GM12878 (cell line): ENCODE measurements at regions not wholly inside any gene's neighbourhood (a gene's known extent, or its start where the extent isn't known, plus 50 kb on each side); places are given as distances from the start of the nearest gene placed in this dataset.
A peak's percentile ranks its signal among the peaks of the same experiment; 100 is the strongest.

Source experiments
- ATAC-seq: fragments of 200-7000 bp; cut with Tn5 transposase; 3 replicates; pipeline ENCODE4 v1.9.1; 2020; ENCODE audit warnings: mild to moderate bottlenecking, moderate library complexity
- BruUV-seq: library from RNA; stranded (reverse); fragments of 400-500 nt; replicated peaks from 2 replicates; lab custom pipeline; 2021; lab: Mats Ljungman, UMichigan
- CTCF ChIA-PET: fragments of 300-600 bp; sonication (Branson Sonifier 250); formaldehyde crosslinking; extraction: SDS; loops from one replicate; lab custom pipeline; 2021; ENCODE audit warnings: inconsistent platforms; lab: Yijun Ruan, JAX
- POLR2A ChIA-PET: fragments of 350-600 bp; formaldehyde crosslinking; extraction: SDS; loops from one replicate; lab custom pipeline; 2021; ENCODE audit warnings: inconsistent platforms; lab: Charles Lee
- RAD21 ChIA-PET: fragments of 300-600 bp; sonication (Branson Sonifier 250); formaldehyde crosslinking; loops from one replicate; lab custom pipeline; 2023; ENCODE audit warnings: antibody characterized with exemption; ENCODE audit not compliant: unreplicated experiment; lab: Charles Lee
- SMC1A ChIA-PET: fragments of 300-600 bp; sonication (Branson Sonifier 250); formaldehyde crosslinking; loops from one replicate; lab custom pipeline; 2023; ENCODE audit not compliant: unreplicated experiment, uncharacterized antibody; lab: Charles Lee
- DNase-seq: peaks from one replicate; pipeline ENCODE4 v3.0.0-alpha.2; 2011; ENCODE audit warnings: low read depth, low spot score
- FAIRE-seq: peaks from 3 replicates; lab custom pipeline; 2011; peaks lifted over from hg19 to GRCh38; lab: Jason Lieb, UNC
- H2AFZ ChIP-seq: 2 replicates; pipeline ENCODE4 v1.6.0; 2011; ENCODE audit warnings: low read depth, low read length, control low read depth; ENCODE audit not compliant: control insufficient read depth
- H3K27ac ChIP-seq: 2 replicates; pipeline ENCODE4 v1.5.1; 2011; ENCODE audit warnings: control low read depth; ENCODE audit not compliant: control insufficient read depth, insufficient read depth
- H3K27me3 ChIP-seq, 2 experiments: replicated peaks in 1 of 2; 2 replicates each; pipeline versions ENCODE4 v1.6.0 to v1.6.1; 2011; ENCODE audit warnings: low read length in 1 of 2; ENCODE audit not compliant: control insufficient read depth in 2 of 2, insufficient read depth in 2 of 2
- H3K36me3 ChIP-seq, 2 experiments: 2 replicates each; pipeline ENCODE4 v1.5.1; 2011; ENCODE audit warnings: low read length in 1 of 2; ENCODE audit not compliant: control insufficient read depth in 2 of 2, insufficient read depth in 2 of 2
- H3K4me1 ChIP-seq: 2 replicates; pipeline ENCODE4 v1.6.1; 2011; ENCODE audit warnings: mild to moderate bottlenecking, low read length, moderate library complexity, mixed read lengths; ENCODE audit not compliant: control insufficient read depth, insufficient read depth
- H3K4me2 ChIP-seq: 2 replicates; pipeline ENCODE4 v1.6.0; 2011; ENCODE audit warnings: control low read depth; ENCODE audit not compliant: control insufficient read depth, insufficient read depth
- H3K4me3 ChIP-seq: fragments of 200-600 bp; sonication (generic); 2 replicates; pipeline ENCODE4 v1.5.1; 2016
- H3K79me2 ChIP-seq: 2 replicates; pipeline ENCODE4 v1.6.0; 2011; ENCODE audit warnings: low read length; ENCODE audit not compliant: control insufficient read depth, insufficient read depth
- H3K9ac ChIP-seq: 2 replicates; pipeline ENCODE4 v1.8.0; 2011; ENCODE audit warnings: low read length, control low read depth, mixed read lengths; ENCODE audit not compliant: control insufficient read depth, insufficient read depth
- H3K9me3 ChIP-seq: replicated peaks from 3 replicates; pipeline ENCODE4 v1.5.1; 2011; ENCODE audit warnings: mild to moderate bottlenecking, low read length; ENCODE audit not compliant: control insufficient read depth, insufficient read depth
- H4K20me1 ChIP-seq: 2 replicates; pipeline ENCODE4 v1.6.0; 2011; ENCODE audit not compliant: control insufficient read depth, insufficient read depth
- BHLHE40 ChIP-seq, 2 experiments: fragments of 450-650 bp in 1 of 2; IDR thresholded peaks; 2 replicates each; pipeline ENCODE4 v1.6.1; 2011 to 2017; ENCODE audit warnings: low read depth in 2 of 2, borderline replicate concordance in 1 of 2, improper control_type of control experiment in 1 of 2, low read length in 1 of 2, mild to moderate bottlenecking in 1 of 2
- CBFB ChIP-seq: IDR thresholded peaks from 2 replicates; pipeline ENCODE4 v1.6.1; 2016; ENCODE audit warnings: antibody characterized with exemption, low read depth
- CHD1 ChIP-seq: IDR thresholded peaks from 2 replicates; pipeline ENCODE4 v1.6.1; 2012; ENCODE audit warnings: low read depth, low read length, improper control_type of control experiment
- EGR1 ChIP-seq, 2 experiments: IDR thresholded peaks; 1 replicate in 1 of 2; 2 replicates in 1 of 2; pipeline ENCODE4 v1.6.1; 2011 to 2012; ENCODE audit warnings: low read depth in 2 of 2, low read length in 2 of 2, borderline replicate concordance in 1 of 2, mild to moderate bottlenecking in 1 of 2, moderate library complexity in 1 of 2
- MAX ChIP-seq: IDR thresholded peaks from 2 replicates; pipeline ENCODE4 v1.6.1; 2012; ENCODE audit warnings: low read depth, low read length, improper control_type of control experiment
- MTA3 ChIP-seq: IDR thresholded peaks from 2 replicates; pipeline ENCODE4 v1.6.1; 2012; ENCODE audit warnings: low read length, inconsistent platforms, borderline replicate concordance
- PAX8 ChIP-seq: fragments of 450-650 bp; IDR thresholded peaks from 2 replicates; pipeline ENCODE4 v1.6.1; 2017; ENCODE audit warnings: mild to moderate bottlenecking, moderate library complexity
- PKNOX1 ChIP-seq: fragments of 450-650 bp; IDR thresholded peaks from 2 replicates; pipeline ENCODE4 v1.6.1; 2016; ENCODE audit warnings: mild to moderate bottlenecking
- POU2F2 ChIP-seq: IDR thresholded peaks from 3 replicates; pipeline ENCODE4 v1.6.1; 2011; ENCODE audit warnings: low read depth, mild to moderate bottlenecking, low read length, borderline replicate concordance
- RFX5 ChIP-seq: IDR thresholded peaks from 2 replicates; pipeline ENCODE4 v1.6.1; 2011; ENCODE audit warnings: low read depth, low read length, improper control_type of control experiment
- SIN3A ChIP-seq: IDR thresholded peaks from 2 replicates; pipeline ENCODE4 v1.6.1; 2012; ENCODE audit warnings: low read depth, low read length, improper control_type of control experiment
- SIX5 ChIP-seq: IDR thresholded peaks from 2 replicates; pipeline ENCODE4 v1.6.1; 2011; ENCODE audit warnings: mild to moderate bottlenecking, low read depth, low read length, moderate library complexity; ENCODE audit not compliant: severe bottlenecking
- SMC3 ChIP-seq: IDR thresholded peaks from 2 replicates; pipeline ENCODE4 v1.6.1; 2011; ENCODE audit warnings: low read length, improper control_type of control experiment, borderline replicate concordance
- SUZ12 ChIP-seq: fragments of 200-600 bp; sonication (generic); IDR thresholded peaks from one replicate; pipeline ENCODE4 v1.6.1; 2018; ENCODE audit warnings: antibody characterized with exemption, mild to moderate bottlenecking; ENCODE audit not compliant: unreplicated experiment
- ZNF217 ChIP-seq: fragments of 450-650 bp; IDR thresholded peaks from 2 replicates; pipeline ENCODE4 v1.6.1; 2017; ENCODE audit warnings: antibody characterized with exemption, mild to moderate bottlenecking
- ZNF622 ChIP-seq: fragments of 450-650 bp; IDR thresholded peaks from 2 replicates; pipeline ENCODE4 v1.6.1; 2017; ENCODE audit warnings: mild to moderate bottlenecking, inconsistent platforms
- WGBS: methylation state at CpG from one replicate; pipeline ENCODE4 v1.1.6; 2016; ENCODE audit warnings: low lambda C conversion rate; ENCODE audit not compliant: insufficient replicate concordance, insufficient coverage; ENCODE audit errors: missing lambda C conversion rate; 5-methylcytosine and 5-hydroxymethylcytosine counted together
- in situ Hi-C: fragments of 300-500 bp; cut with MboI; formaldehyde crosslinking; loops from 9 replicates; pipeline ENCODE4 v1.14.3; 2018; ENCODE audit warnings: mixed read lengths
- intact Hi-C: fragments of 100-400 bp; cut with micrococcal nuclease; formaldehyde crosslinking; loops from one replicate; pipeline ENCODE4 v1.14.2; 2022; ENCODE audit not compliant: unreplicated experiment

GRCh38 chr4:35963974-35964515 is 280.3 kb downstream of the ARAP2 start:
- RAD21 ChIA-PET = no interaction called here
- SMC1A ChIA-PET = interaction anchor here (1.0 kb wide), 1 partner anchor 140 kb away, joined by 6 read pairs; no protein-coding TSS in a partner anchor
- CTCF ChIA-PET = no interaction called here
- DNase-seq = no peak
- H3K4me3 ChIP-seq = no peak overlapping the region
- no peaks in the 10 kb centered on the region for H3K4me1 ChIP-seq
- no peaks in the 10 kb centered on the region for H3K36me3 ChIP-seq
- POLR2A ChIA-PET = no interaction called here
- FAIRE-seq = no peak
- H3K27me3 ChIP-seq = no peaks in the 10 kb centered on the region
- BruUV-seq = no TSS peak
- H3K79me2 ChIP-seq = no peaks in the 10 kb centered on the region
- 18% methylated on average over 5 of the region's 5 CpGs for WGBS
- H3K9ac ChIP-seq = no peak overlapping the region
- no peak overlapping the region for H3K27ac ChIP-seq
- H2AFZ ChIP-seq = no peak overlapping the region
- intact Hi-C loops (loop anchor here (10.0 kb wide), 1 partner anchor 441 kb away; no protein-coding TSS in a partner anchor), in situ Hi-C loops (no loop called here)
- no peaks in the 10 kb centered on the region for H4K20me1 ChIP-seq
- no peak overlapping the region for H3K4me2 ChIP-seq
- no peak for ATAC-seq
- no peaks in the 10 kb centered on the region for H3K9me3 ChIP-seq
- TF ChIP-seq POU2F2 (no peak), PAX8 (no peak), RFX5 (no peak), ZNF217 (no peak), SUZ12 (no peak), EGR1 (IDR thresholded peaks at IDR 0.05; ENCODE audit: borderline replicate concordance in 1 of 2, low read depth in 2 of 2, low read length in 2 of 2) (no peak), CBFB (no peak)

DNA sequence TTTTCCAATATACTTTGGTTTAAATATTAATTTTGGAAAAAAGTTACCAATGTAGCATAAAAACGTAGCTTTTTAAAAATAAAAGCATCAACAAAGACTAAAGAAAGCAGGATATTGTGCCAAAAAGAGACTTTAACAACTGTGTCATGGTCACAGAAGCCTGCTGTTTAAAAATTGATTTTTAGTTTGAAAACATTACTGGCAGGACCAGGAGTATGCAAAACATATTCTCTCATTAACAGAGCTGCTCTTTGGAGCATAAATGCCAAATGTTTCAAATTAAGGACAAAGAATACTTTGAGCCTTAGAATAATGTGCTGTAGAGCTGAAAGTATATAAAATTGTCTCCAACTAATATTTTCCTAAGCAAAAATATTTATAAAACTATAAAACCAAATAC is 279.0 kb downstream of the ARAP2 start:
- SMC1A ChIA-PET = no interaction called here
- WGBS = 15% methylated on average over 1 of the region's 1 CpG
- Histone ChIP-seq H3K79me2 (no peaks in the 10 kb centered on the region), H3K4me1 (no peaks in the 10 kb centered on the region), H4K20me1 (no peaks in the 10 kb centered on the region), H3K27me3 (no peaks in the 10 kb centered on the region), H2AFZ (no peak overlapping the region), H3K9me3 (no peaks in the 10 kb centered on the region), H3K36me3 (no peaks in the 10 kb centered on the region), H3K4me3 (no peak overlapping the region), H3K9ac (no peak overlapping the region), H3K4me2 (no peak overlapping the region), H3K27ac (no peak overlapping the region)
- intact Hi-C loops = loop anchor here (10.0 kb wide), 1 partner anchor 440 kb away; no protein-coding TSS in a partner anchor
- FAIRE-seq = no peak
- POLR2A ChIA-PET = no interaction called here
- no TSS peak for BruUV-seq
- in situ Hi-C loops = no loop called here
- RAD21 ChIA-PET = no interaction called here
- DNase-seq = no peak
- TF ChIP-seq BHLHE40 (IDR thresholded peaks at IDR 0.05; ENCODE audit: borderline replicate concordance in 1 of 2, low read depth in 2 of 2, low read length in 1 of 2) (no peak), CHD1 (no peak), SIN3A (no peak), ZNF622 (no peak), PKNOX1 (no peak), MAX (no peak), MTA3 (no peak), SIX5 (no peak), SMC3 (no peak)
- CTCF ChIA-PET = interaction anchor here (0.9 kb wide), 1 partner anchor 449 kb away, joined by 3 read pairs; no protein-coding TSS in a partner anchor
- ATAC-seq = peak; percentile 44
